SK-N-MC (cell line): ENCODE measurements at regions not wholly inside any gene's neighbourhood (a gene's known extent, or its start where the extent isn't known, plus 50 kb on each side); places are given as distances from the start of the nearest gene placed in this dataset.

ENCODE experiments used
- DNase-seq: peaks from one replicate; pipeline ENCODE4 v3.0.0-alpha.2; 2011; ENCODE audit warnings: low read depth, low spot score
- H3K27ac ChIP-seq: fragments of 200-600 bp; sonication (generic); 2 replicates; pipeline ENCODE4 v1.5.1; 2016; ENCODE audit warnings: mixed run types
- H3K36me3 ChIP-seq: fragments of 200-600 bp; sonication (generic); 2 replicates; pipeline ENCODE4 v1.6.1; 2017; ENCODE audit warnings: antibody characterized with exemption, low read length, mixed read lengths; ENCODE audit not compliant: insufficient read depth
- H3K4me3 ChIP-seq: fragments of 200-600 bp; sonication (generic); 2 replicates; pipeline ENCODE4 v1.5.1; 2016
- H3K9ac ChIP-seq: fragments of 200-600 bp; sonication (generic); 2 replicates; pipeline ENCODE4 v1.8.0; 2017; ENCODE audit warnings: mixed run types, mixed read lengths; ENCODE audit not compliant: insufficient read length
- H3K9me3 ChIP-seq: fragments of 200-600 bp; sonication (generic); 2 replicates; pipeline ENCODE4 v1.6.1; 2017; ENCODE audit warnings: low read depth, mild to moderate bottlenecking, antibody characterized with exemption, low read length, moderate library complexity, mixed read lengths
- EZH2 ChIP-seq: fragments of 200-600 bp; sonication (generic); IDR thresholded peaks from one replicate; pipeline ENCODE4 v1.6.1; 2017; ENCODE audit warnings: antibody characterized with exemption
- FOXP2 ChIP-seq: optimal IDR thresholded peaks from 2 replicates; pipeline ENCODE3; 2011; ENCODE audit warnings: mild to moderate bottlenecking, moderate library complexity; ENCODE audit not compliant: insufficient read depth; ENCODE audit errors: extremely low read length, control extremely low read depth
- POLR2AphosphoS5 ChIP-seq: IDR thresholded peaks from 2 replicates; pipeline ENCODE4 v1.6.1; 2012; ENCODE audit warnings: mild to moderate bottlenecking, low read depth, low read length, borderline replicate concordance

DNA sequence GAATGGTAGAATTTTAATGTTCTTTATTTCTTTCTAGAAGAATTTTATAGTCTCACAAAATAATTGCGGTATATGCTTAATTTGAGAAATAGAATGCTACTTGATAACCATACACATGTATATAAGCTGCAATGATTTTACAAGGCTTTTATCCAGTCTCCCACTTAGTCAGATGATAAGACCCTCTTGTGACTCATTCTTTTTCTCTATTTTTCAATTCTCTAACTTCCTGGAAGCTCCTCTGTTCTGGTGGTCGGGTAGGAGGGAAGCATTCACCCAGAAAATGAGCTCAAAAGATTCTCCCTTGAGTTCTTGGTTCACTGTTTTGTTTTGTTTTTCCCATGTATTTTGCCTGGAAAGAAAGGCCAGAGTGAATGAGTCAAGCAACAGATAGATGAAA is 546.6 kb downstream of the INHBA start:
- no peak for DNase-seq
- H3K9me3 ChIP-seq = no peaks in the 10 kb centered on the region; the same call in 1 of the 2 replicates

DNA sequence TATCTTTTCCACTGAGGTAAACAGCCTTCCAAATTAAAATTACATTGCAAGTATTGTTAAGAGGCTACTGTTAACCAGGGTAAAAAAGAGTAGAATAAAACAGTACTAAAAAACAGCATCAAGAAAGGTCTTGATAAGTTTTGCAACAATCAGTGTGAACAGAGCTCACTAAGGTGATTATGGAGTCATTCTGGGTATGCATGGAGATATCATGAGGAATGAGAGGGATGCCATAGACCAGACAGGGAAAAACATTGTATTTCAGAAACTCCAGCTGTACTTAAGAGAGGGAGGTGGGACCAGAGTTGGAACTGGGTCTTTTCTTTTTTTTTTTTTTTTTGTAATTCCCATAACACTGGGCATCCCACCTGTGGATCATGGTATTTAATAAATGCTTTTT is 549.6 kb downstream of the INHBA start:
- no peaks in the 10 kb centered on the region for H3K9me3 ChIP-seq
- TF ChIP-seq POLR2AphosphoS5 (no peak), FOXP2 (no peak), EZH2 (no peak)
- H3K9ac ChIP-seq = no peak overlapping the region
- no peak for DNase-seq
- no peaks in the 10 kb centered on the region for H3K36me3 ChIP-seq
- H3K27ac ChIP-seq = no peak overlapping the region
- no peak overlapping the region for H3K4me3 ChIP-seq

More for the DNA sequence above, 546.6 kb downstream of the INHBA start:
- H3K9ac ChIP-seq = no peak overlapping the region
- H3K4me3 ChIP-seq = no peak overlapping the region
- H3K36me3 ChIP-seq = no peaks in the 10 kb centered on the region
- TF ChIP-seq FOXP2 (no peak), POLR2AphosphoS5 (no peak), EZH2 (no peak)
- H3K27ac ChIP-seq = no peak overlapping the region

DNA sequence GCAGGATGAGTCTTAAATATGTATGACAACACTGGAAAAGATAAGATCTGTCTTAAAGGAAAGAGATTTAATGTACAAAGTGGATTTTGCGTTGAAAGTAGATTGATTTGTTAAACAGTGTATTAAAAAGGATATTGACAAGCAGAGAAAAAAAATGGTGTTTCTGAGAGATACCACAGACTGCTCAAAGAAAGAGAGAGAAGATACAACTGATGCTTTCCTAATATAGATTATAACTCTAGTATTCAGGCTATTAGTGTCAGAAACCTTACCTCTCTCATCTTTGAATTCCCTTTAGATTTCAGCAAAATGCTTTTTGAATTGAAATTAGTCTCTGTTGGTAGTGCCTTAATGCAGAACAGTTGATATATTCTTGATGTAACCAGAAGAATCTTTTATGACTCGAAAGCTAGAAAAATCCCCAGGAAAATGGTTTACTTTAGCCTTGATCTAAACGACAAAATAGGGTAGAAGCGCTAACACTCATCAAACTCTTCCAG is 550.7 kb downstream of the INHBA start:
- no peak overlapping the region for H3K27ac ChIP-seq
- TF ChIP-seq EZH2 (no peak), FOXP2 (no peak), POLR2AphosphoS5 (no peak)
- H3K4me3 ChIP-seq = no peak overlapping the region
- no peak overlapping the region for H3K9ac ChIP-seq
- DNase-seq = no peak
- H3K36me3 ChIP-seq = no peaks in the 10 kb centered on the region
- no peaks in the 10 kb centered on the region for H3K9me3 ChIP-seq

GRCh38 chr7:41149576-41149975 is 553.3 kb downstream of the INHBA start:
- DNase-seq = no peak
- Histone ChIP-seq H3K9ac (no peak overlapping the region), H3K9me3 (no peaks in the 10 kb centered on the region), H3K4me3 (no peak overlapping the region), H3K36me3 (no peaks in the 10 kb centered on the region), H3K27ac (no peak overlapping the region)
- no peak for TF ChIP-seq EZH2

- TF ChIP-seq EZH2 (no peak), POLR2AphosphoS5 (no peak), FOXP2 (no peak)
- Histone ChIP-seq H3K9me3 (no peaks in the 10 kb centered on the region), H3K27ac (no peak overlapping the region), H3K9ac (no peak overlapping the region), H3K4me3 (no peak overlapping the region), H3K36me3 (no peaks in the 10 kb centered on the region)
- DNase-seq = no peak
Measured at GRCh38 chr7:41148521-41148951, 554.4 kb downstream of the INHBA start.

- no peak overlapping the region for H3K9ac ChIP-seq
- no peaks in the 10 kb centered on the region for H3K9me3 ChIP-seq
- DNase-seq = no peak
- H3K36me3 ChIP-seq = no peaks in the 10 kb centered on the region
- H3K4me3 ChIP-seq = no peak overlapping the region
- H3K27ac ChIP-seq = no peak overlapping the region
- TF ChIP-seq EZH2 (no peak), FOXP2 (no peak), POLR2AphosphoS5 (no peak)
Measured at GRCh38 chr7:41147606-41148485, 555.0 kb downstream of the INHBA start.

DNA sequence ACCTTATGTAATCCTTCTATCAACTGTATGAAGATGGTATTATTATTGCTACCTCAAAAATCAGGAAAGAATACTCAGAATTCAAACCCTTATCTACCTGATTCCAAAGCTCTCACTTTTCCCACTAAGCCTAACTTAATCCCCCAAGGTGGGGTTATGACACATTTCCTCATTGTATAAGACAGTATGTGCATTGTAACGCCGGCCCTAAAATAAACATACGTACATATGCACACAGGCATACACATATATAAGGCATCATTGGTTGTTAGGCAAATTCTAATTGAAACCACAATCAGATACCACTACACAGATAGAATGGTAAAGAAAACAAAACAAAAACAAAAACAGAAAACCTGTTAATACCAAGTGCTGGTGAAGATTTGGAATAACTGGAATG is 556.5 kb downstream of the INHBA start:
- DNase-seq = no peak
- Histone ChIP-seq H3K9me3 (no peaks in the 10 kb centered on the region), H3K36me3 (no peaks in the 10 kb centered on the region), H3K27ac (no peak overlapping the region), H3K9ac (no peak overlapping the region), H3K4me3 (no peak overlapping the region)
- TF ChIP-seq POLR2AphosphoS5 = no peak
- TF ChIP-seq FOXP2 = no peak
- no peak for TF ChIP-seq EZH2

DNA sequence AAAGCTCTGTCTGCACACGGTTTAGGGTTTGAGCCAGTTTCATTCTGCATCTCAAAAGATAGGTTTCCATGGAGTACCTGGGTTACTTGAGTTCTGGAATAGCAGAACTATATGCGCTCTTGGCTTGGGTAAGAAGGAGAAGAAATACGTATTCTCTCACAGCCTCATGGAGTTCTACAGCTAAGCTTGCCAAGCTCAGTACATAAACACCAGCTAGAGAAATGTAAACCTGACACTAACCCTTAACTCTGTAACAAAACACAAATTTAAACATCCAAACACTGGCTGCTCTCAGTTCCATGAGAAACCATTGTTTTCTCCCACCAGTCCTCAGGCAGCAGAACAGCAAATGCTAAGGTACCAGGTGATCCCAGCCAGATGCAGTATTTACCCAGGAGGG is 557.2 kb downstream of the INHBA start:
- Histone ChIP-seq H3K9me3 (no peaks in the 10 kb centered on the region), H3K4me3 (no peak overlapping the region), H3K9ac (no peak overlapping the region), H3K36me3 (no peaks in the 10 kb centered on the region), H3K27ac (no peak overlapping the region)
- TF ChIP-seq FOXP2 (no peak), EZH2 (no peak), POLR2AphosphoS5 (no peak)
- no peak for DNase-seq

DNA sequence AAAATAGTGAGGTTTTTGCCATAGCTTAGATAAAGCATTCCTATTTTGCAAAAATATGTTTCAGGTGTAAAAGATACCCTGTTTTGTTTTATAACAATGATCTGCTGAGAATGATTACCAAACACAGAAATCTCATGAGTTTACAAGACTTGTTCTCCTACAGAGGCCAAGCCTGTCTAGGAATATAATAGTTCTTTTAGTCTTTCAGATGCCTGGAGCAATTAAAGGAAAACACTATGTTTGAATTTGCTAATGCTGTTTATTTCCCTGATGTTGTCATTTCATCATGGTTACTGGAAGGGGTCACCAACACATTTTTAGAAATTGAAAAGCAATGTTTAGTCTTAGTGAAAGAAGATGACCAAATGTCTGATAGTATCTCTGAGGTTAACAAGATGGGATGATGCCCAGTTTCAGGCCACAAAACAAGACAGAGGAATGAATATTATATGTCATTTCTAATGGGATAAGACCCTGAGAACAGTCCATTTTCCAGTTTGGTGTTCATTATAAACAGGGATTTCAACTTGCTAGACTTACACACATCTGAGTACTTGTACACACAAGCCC is 559.9 kb downstream of the INHBA start:
- no peak overlapping the region for H3K4me3 ChIP-seq
- TF ChIP-seq FOXP2 (no peak), POLR2AphosphoS5 (no peak), EZH2 (no peak)
- H3K36me3 ChIP-seq = no peaks in the 10 kb centered on the region
- no peaks in the 10 kb centered on the region for H3K9me3 ChIP-seq
- DNase-seq = no peak
- H3K9ac ChIP-seq = no peak overlapping the region
- H3K27ac ChIP-seq = no peak overlapping the region
